HL-60 (cell line): ENCODE measurements at regions not wholly inside any gene's neighbourhood (a gene's known extent, or its start where the extent isn't known, plus 50 kb on each side); places are given as distances from the start of the nearest gene placed in this dataset.

Source experiments
- DNase-seq, 2 experiments: peaks; one replicate each; pipeline ENCODE4 v3.0.0-alpha.2; 2010 to 2020; ENCODE audit warnings: low read depth in 1 of 2, low spot score in 1 of 2
- H3K27ac ChIP-seq: fragments of 250-450 bp; sonication (Bioruptor Pico); replicated peaks from 2 replicates; pipeline ENCODE4 v1.5.1; 2020; ENCODE audit warnings: mild to moderate bottlenecking, moderate library complexity
- H3K27me3 ChIP-seq: fragments of 250-450 bp; sonication (Bioruptor Pico); 2 replicates; pipeline ENCODE4 v1.5.1; 2021; ENCODE audit warnings: mild to moderate bottlenecking, moderate library complexity; ENCODE audit not compliant: insufficient read depth, poor library complexity, severe bottlenecking
- H3K4me3 ChIP-seq: replicated peaks from 2 replicates; pipeline ENCODE4 v1.5.1; 2011; ENCODE audit warnings: mild to moderate bottlenecking, control low read depth, low read length; ENCODE audit not compliant: insufficient read depth
- CTCF ChIP-seq: IDR thresholded peaks from one replicate; pipeline ENCODE4 v1.5.1; 2011; ENCODE audit warnings: low read length, control low read depth, inconsistent platforms; ENCODE audit not compliant: insufficient read depth
- GABPA ChIP-seq: IDR thresholded peaks from 2 replicates; pipeline ENCODE4 v1.6.1; 2012; ENCODE audit warnings: low read depth
- POLR2AphosphoS5 ChIP-seq: IDR thresholded peaks from 2 replicates; pipeline ENCODE4 v1.6.1; 2012; ENCODE audit warnings: low read depth
- REST ChIP-seq: IDR thresholded peaks from 2 replicates; pipeline ENCODE4 v1.6.1; 2012; ENCODE audit warnings: low read depth; ENCODE audit not compliant: insufficient replicate concordance
- SPI1 ChIP-seq: IDR thresholded peaks from 2 replicates; pipeline ENCODE4 v1.6.1; 2012; ENCODE audit warnings: low read depth, mild to moderate bottlenecking, borderline replicate concordance

- TF ChIP-seq SPI1 (no peak), POLR2AphosphoS5 (no peak), REST (no peak), GABPA (no peak), CTCF (no peak)
- Histone ChIP-seq H3K27me3 (no peaks in the 10 kb centered on the region), H3K27ac (no peak overlapping the region), H3K4me3 (no peak overlapping the region)
- DNase-seq = no peak
These were observed 128.3 kb upstream of the TRIM2 start for GRCh38 chr4:153075836-153076518.

GRCh38 chr4:153076861-153077260 lies 127.4 kb upstream of the TRIM2 start:
- Histone ChIP-seq H3K4me3 (no peak overlapping the region), H3K27ac (no peak overlapping the region), H3K27me3 (no peaks in the 10 kb centered on the region)
- TF ChIP-seq SPI1 (no peak), CTCF (no peak), POLR2AphosphoS5 (no peak), GABPA (no peak), REST (no peak)
- no peak for DNase-seq

- TF ChIP-seq CTCF (no peak), REST (no peak), SPI1 (no peak), GABPA (no peak), POLR2AphosphoS5 (no peak)
- no peak overlapping the region for H3K4me3 ChIP-seq
- H3K27ac ChIP-seq = no peak overlapping the region
- peak in 1 of 2 experiments; percentile 5 for DNase-seq
- H3K27me3 ChIP-seq = no peaks in the 10 kb centered on the region
These were observed 124.3 kb upstream of the TRIM2 start for GRCh38 chr4:153079857-153080391.
